ENCODE measurements at regions not wholly inside any gene's neighbourhood (a gene's known extent, or its start where the extent isn't known, plus 50 kb on each side); places are given as distances from the start of the nearest gene placed in this dataset.
A peak's percentile ranks its signal among the peaks of the same experiment; 100 is the strongest.

GRCh38 chr6:7468382-7469081 lies 72.9 kb upstream of the DSP start:
- Mint-ChIP-seq H3K27me3 (peaks cover 6% of the 10 kb centered on the region), H3K36me3 (no peaks in the 10 kb centered on the region), H3K9me3 (ENCODE audit: low read depth) (no peaks in the 10 kb centered on the region), H3K4me1 (ENCODE audit: low read depth) (peaks cover 6% of the 10 kb centered on the region), H3K4me3 (peak overlapping the region; percentile 27), H3K27ac (no peak overlapping the region)

DNA sequence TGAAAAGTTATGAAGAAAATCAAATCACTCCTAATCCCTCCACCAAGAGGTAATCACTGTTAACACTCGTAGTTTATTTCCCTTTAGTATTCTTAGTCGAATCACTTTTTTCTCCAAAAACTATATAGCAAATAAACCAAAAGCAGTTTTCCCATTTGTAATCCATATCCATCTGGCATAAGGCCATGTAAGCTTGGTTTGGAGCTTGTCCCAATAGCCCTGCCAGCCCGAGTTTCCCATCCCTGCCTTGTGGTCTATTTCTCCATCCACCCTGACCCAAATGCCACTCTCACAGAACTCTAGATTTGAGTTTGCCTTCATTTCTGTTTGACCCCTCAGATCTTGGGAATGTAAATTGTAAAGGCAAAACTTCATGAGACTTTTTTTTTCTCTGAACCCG lies 71.8 kb upstream of the DSP start:
- peaks cover 6% of the 10 kb centered on the region for H3K4me1 Mint-ChIP-seq (ENCODE audit: low read depth)
- H3K9me3 Mint-ChIP-seq (ENCODE audit: low read depth), result no peaks in the 10 kb centered on the region
- H3K36me3 Mint-ChIP-seq, result no peaks in the 10 kb centered on the region
- no peak overlapping the region for H3K4me3 Mint-ChIP-seq
- no peak overlapping the region for H3K27ac Mint-ChIP-seq
- H3K27me3 Mint-ChIP-seq, result peaks cover 8% of the 10 kb centered on the region

DNA sequence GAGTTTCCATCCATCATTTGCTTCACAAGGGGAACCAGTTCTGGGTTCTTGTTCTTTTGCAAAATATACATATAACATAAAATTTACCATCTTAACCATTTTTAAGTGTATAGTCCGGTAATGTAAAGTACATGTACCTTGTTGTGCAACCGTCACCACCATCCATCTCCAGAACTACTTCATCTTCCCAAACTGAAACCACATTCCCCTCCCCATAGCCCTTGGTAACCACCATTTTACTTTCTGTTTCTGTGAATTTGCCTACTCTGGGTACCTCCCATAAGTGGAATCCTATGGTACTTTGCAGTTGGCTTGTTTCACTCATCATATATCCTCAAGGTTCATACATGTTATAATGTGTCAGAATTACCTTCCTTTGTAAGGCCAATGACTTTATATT lies 70.3 kb upstream of the DSP start:
- Mint-ChIP-seq H3K4me3 (no peak overlapping the region), H3K27me3 (peaks cover 8% of the 10 kb centered on the region), H3K4me1 (ENCODE audit: low read depth) (peaks cover 6% of the 10 kb centered on the region), H3K9me3 (ENCODE audit: low read depth) (no peaks in the 10 kb centered on the region), H3K36me3 (no peaks in the 10 kb centered on the region), H3K27ac (no peak overlapping the region)

GRCh38 chr6:7473805-7474719 lies 67.4 kb upstream of the DSP start:
- H3K36me3 Mint-ChIP-seq, result no peaks in the 10 kb centered on the region
- H3K4me1 Mint-ChIP-seq (ENCODE audit: low read depth), result no peaks in the 10 kb centered on the region
- no peak overlapping the region for H3K4me3 Mint-ChIP-seq
- peaks cover 4% of the 10 kb centered on the region for H3K27me3 Mint-ChIP-seq
- no peaks in the 10 kb centered on the region for H3K9me3 Mint-ChIP-seq (ENCODE audit: low read depth)
- no peak overlapping the region for H3K27ac Mint-ChIP-seq

- H3K4me3 Mint-ChIP-seq, result no peak overlapping the region
- H3K36me3 Mint-ChIP-seq, result no peaks in the 10 kb centered on the region
- H3K27ac Mint-ChIP-seq, result no peak overlapping the region
These were observed 66.4 kb upstream of the DSP start for GRCh38 chr6:7475081-7475480.

DNA sequence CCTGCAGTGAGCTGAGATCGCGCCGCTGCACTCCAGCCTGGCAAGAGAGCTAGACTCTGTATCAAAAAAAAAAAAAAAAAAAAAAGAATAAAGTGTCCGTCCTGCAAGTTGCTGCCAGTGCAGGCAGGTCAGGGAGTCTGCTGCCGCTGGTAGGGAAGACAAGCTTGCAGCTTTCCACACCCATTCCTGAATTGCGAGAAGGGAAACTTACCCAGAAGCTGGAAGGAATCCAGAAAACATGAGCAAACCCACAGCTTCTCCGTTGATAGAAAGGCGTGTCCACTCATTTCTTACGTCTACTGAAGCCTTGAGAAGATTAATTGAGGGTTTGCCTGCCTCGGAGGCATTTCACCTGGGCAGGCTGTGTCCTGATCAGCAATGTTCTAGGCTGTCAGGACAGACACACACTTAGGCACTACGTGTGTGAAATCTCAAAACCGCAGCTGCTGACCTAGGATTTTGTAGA lies 61.6 kb upstream of the DSP start:
- H3K4me1 Mint-ChIP-seq (ENCODE audit: low read depth), result no peaks in the 10 kb centered on the region
- no peaks in the 10 kb centered on the region for H3K36me3 Mint-ChIP-seq
- H3K27me3 Mint-ChIP-seq, result no peaks in the 10 kb centered on the region
- H3K9me3 Mint-ChIP-seq (ENCODE audit: low read depth), result no peaks in the 10 kb centered on the region
- no peak overlapping the region for H3K27ac Mint-ChIP-seq
- no peak overlapping the region for H3K4me3 Mint-ChIP-seq

More at GRCh38 chr6:7475081-7475480, 66.4 kb upstream of the DSP start:
- peaks cover 4% of the 10 kb centered on the region for H3K27me3 Mint-ChIP-seq
- H3K4me1 Mint-ChIP-seq (ENCODE audit: low read depth), result no peaks in the 10 kb centered on the region
- H3K9me3 Mint-ChIP-seq (ENCODE audit: low read depth), result no peaks in the 10 kb centered on the region

GRCh38 chr6:7484666-7485065 lies 56.8 kb upstream of the DSP start:
- Mint-ChIP-seq H3K4me1 (ENCODE audit: low read depth) (no peaks in the 10 kb centered on the region), H3K27me3 (peaks cover 2% of the 10 kb centered on the region), H3K27ac (no peak overlapping the region), H3K4me3 (no peak overlapping the region), H3K36me3 (no peaks in the 10 kb centered on the region), H3K9me3 (ENCODE audit: low read depth) (no peaks in the 10 kb centered on the region)

GRCh38 chr6:7486951-7487350 lies 54.5 kb upstream of the DSP start:
- H3K36me3 Mint-ChIP-seq, result no peaks in the 10 kb centered on the region
- H3K27ac Mint-ChIP-seq, result no peak overlapping the region
- H3K27me3 Mint-ChIP-seq, result peaks cover 2% of the 10 kb centered on the region
- no peaks in the 10 kb centered on the region for H3K4me1 Mint-ChIP-seq (ENCODE audit: low read depth)
- no peak overlapping the region for H3K4me3 Mint-ChIP-seq
- H3K9me3 Mint-ChIP-seq (ENCODE audit: low read depth), result no peaks in the 10 kb centered on the region

GRCh38 chr6:7488494-7488893 lies 53.0 kb upstream of the DSP start:
- Mint-ChIP-seq H3K9me3 (ENCODE audit: low read depth) (no peaks in the 10 kb centered on the region), H3K27ac (no peak overlapping the region), H3K4me3 (no peak overlapping the region), H3K36me3 (no peaks in the 10 kb centered on the region), H3K4me1 (ENCODE audit: low read depth) (no peaks in the 10 kb centered on the region), H3K27me3 (peaks cover 4% of the 10 kb centered on the region)

GRCh38 chr6:7489376-7489775 lies 52.1 kb upstream of the DSP start:
- Mint-ChIP-seq H3K9me3 (ENCODE audit: low read depth) (no peaks in the 10 kb centered on the region), H3K36me3 (no peaks in the 10 kb centered on the region), H3K27ac (no peak overlapping the region), H3K4me1 (ENCODE audit: low read depth) (no peaks in the 10 kb centered on the region), H3K27me3 (peaks cover 9% of the 10 kb centered on the region), H3K4me3 (no peak overlapping the region)
